Frontal cortex (tissue), 3 donors: ENCODE measurements at regions not wholly inside any gene's neighbourhood (a gene's known extent, or its start where the extent isn't known, plus 50 kb on each side); places are given as distances from the start of the nearest gene placed in this dataset.

Source experiments
- DNase-seq, 2 donors: peaks; one replicate each; pipeline ENCODE4 v3.0.0; 2012; ENCODE audit warnings: low spot score in 2 of 2
- FAIRE-seq: peaks from 2 replicates; lab custom pipeline; 2012; peaks lifted over from hg19 to GRCh38; lab: Jason Lieb, UNC
- donor health status: control.
- donor health status: control.
- donor health status: control.

GRCh38 chr1:103190766-103191165, 82.4 kb upstream of the COL11A1 start:
- FAIRE-seq, result peak; percentile 23

GRCh38 chr1:103187673-103188072, 79.4 kb upstream of the COL11A1 start:
- DNase-seq, result no peak
- FAIRE-seq, result no peak

More at GRCh38 chr1:103190766-103191165, 82.4 kb upstream of the COL11A1 start:
- no peak for DNase-seq

- FAIRE-seq, result no peak
- no peak for DNase-seq
Measured at GRCh38 chr1:103180660-103181059, 72.3 kb upstream of the COL11A1 start.

GRCh38 chr1:103177108-103177775, 68.9 kb upstream of the COL11A1 start:
- FAIRE-seq, result no peak
- DNase-seq, result no peak

GRCh38 chr1:103171041-103171590, 62.8 kb upstream of the COL11A1 start:
- FAIRE-seq (no peak), DNase-seq (no peak)

GRCh38 chr1:103170609-103171008, 62.3 kb upstream of the COL11A1 start:
- FAIRE-seq (no peak), DNase-seq (no peak)

GRCh38 chr1:103162360-103162759, 54.0 kb upstream of the COL11A1 start:
- FAIRE-seq, result no peak
- no peak for DNase-seq

GRCh38 chr1:103160281-103160680, 52.0 kb upstream of the COL11A1 start:
- FAIRE-seq, result no peak
- DNase-seq, result no peak
